Vagina (tissue), 2 donors: ENCODE measurements at regions not wholly inside any gene's neighbourhood (a gene's known extent, or its start where the extent isn't known, plus 50 kb on each side); places are given as distances from the start of the nearest gene placed in this dataset.

Experiments used
- CTCF ChIP-seq, 3 experiments: fragments of 450-650 bp in 2 of 3; fragments of 200-600 bp in 1 of 3; sonication (generic) in 1 of 3; IDR thresholded peaks; one replicate each; pipeline ENCODE4 v1.5.1; 2017 to 2019; ENCODE audit warnings: antibody characterized with exemption in 3 of 3, mild to moderate bottlenecking in 2 of 3, moderate library complexity in 2 of 3
- POLR2A ChIP-seq, 2 donors: fragments of 450-650 bp; IDR thresholded peaks; one replicate each; pipeline ENCODE4 v1.6.1; 2017; ENCODE audit warnings: antibody characterized with exemption in 2 of 2, mild to moderate bottlenecking in 2 of 2, moderate library complexity in 2 of 2
- POLR2AphosphoS5 ChIP-seq, 2 donors: sonication (generic); formaldehyde crosslinking; IDR thresholded peaks; one replicate each; pipeline ENCODE4 v1.9.0; 2017; ENCODE audit warnings: antibody characterized with exemption in 2 of 2, mild to moderate bottlenecking in 2 of 2, low read depth in 1 of 2; ENCODE audit not compliant: insufficient read depth in 1 of 2

- TF ChIP-seq CTCF (IDR thresholded peaks at IDR 0.05) (no peak), POLR2AphosphoS5 (IDR thresholded peaks at IDR 0.05; ENCODE audit: insufficient read depth in 1 of 2, low read depth in 1 of 2) (no peak), POLR2A (IDR thresholded peaks at IDR 0.05) (no peak)
Measured at GRCh38 chr10:121305066-121305465, 293.2 kb downstream of the FGFR2 start.
